Loucy (cell line): ENCODE measurements at regions not wholly inside any gene's neighbourhood (a gene's known extent, or its start where the extent isn't known, plus 50 kb on each side); places are given as distances from the start of the nearest gene placed in this dataset.

Experiments used
- EZH2phosphoT487 ChIP-seq: fragments of 200-600 bp; IDR thresholded peaks from 2 replicates; pipeline ENCODE4 v1.6.1; 2018; ENCODE audit warnings: antibody characterized with exemption, mild to moderate bottlenecking, moderate library complexity, borderline replicate concordance
- TF ChIP-seq, protein P1 (sequence below): fragments of 200-600 bp; sonication (generic); conservative IDR thresholded peaks from 2 replicates; pipeline ENCODE4 v1.5.1; 2014; ENCODE audit warnings: mild to moderate bottlenecking, antibody characterized with exemption, low read length

DNA sequence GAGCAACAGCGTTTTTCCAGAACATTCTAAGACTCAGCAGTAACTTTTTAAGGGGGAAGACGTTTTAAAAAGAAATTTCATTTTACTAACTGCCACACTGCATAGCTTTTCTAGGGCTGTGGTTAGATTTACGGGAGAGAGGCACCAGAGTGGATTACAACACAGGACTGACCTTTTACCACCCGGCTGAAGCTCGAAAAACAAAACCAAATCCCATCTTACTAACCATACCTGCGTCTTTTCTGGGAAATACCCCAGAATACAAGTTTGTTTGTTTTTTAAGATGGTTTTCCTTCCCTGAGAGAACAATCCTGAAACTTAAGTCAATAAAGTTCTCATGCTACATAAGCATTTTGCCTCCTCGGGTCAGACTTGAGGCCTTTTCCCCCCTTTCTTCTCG is 209.3 kb upstream of the SOX4 start:
- TF ChIP-seq, protein P1, sequence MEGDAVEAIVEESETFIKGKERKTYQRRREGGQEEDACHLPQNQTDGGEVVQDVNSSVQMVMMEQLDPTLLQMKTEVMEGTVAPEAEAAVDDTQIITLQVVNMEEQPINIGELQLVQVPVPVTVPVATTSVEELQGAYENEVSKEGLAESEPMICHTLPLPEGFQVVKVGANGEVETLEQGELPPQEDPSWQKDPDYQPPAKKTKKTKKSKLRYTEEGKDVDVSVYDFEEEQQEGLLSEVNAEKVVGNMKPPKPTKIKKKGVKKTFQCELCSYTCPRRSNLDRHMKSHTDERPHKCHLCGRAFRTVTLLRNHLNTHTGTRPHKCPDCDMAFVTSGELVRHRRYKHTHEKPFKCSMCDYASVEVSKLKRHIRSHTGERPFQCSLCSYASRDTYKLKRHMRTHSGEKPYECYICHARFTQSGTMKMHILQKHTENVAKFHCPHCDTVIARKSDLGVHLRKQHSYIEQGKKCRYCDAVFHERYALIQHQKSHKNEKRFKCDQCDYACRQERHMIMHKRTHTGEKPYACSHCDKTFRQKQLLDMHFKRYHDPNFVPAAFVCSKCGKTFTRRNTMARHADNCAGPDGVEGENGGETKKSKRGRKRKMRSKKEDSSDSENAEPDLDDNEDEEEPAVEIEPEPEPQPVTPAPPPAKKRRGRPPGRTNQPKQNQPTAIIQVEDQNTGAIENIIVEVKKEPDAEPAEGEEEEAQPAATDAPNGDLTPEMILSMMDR = no peak
- no peak for TF ChIP-seq EZH2phosphoT487
